HEK293 (cell line): ENCODE measurements at regions not wholly inside any gene's neighbourhood (a gene's known extent, or its start where the extent isn't known, plus 50 kb on each side); places are given as distances from the start of the nearest gene placed in this dataset.

ENCODE experiments used
- REST ChIP-seq: fragments of 450-650 bp; formaldehyde crosslinking; IDR thresholded peaks from 2 replicates; pipeline ENCODE4 v1.5.1; 2016; ENCODE audit warnings: missing biosample characterization, missing genetic modification characterization
- YY1 ChIP-seq: fragments of 450-650 bp; formaldehyde crosslinking; IDR thresholded peaks from 2 replicates; pipeline ENCODE4 v1.5.1; 2018; ENCODE audit warnings: missing biosample characterization, missing genetic modification characterization
- ZNF138 ChIP-seq: fragments of 450-650 bp; formaldehyde crosslinking; IDR thresholded peaks from 2 replicates; pipeline ENCODE4 v1.5.1; 2016; ENCODE audit warnings: missing biosample characterization, missing genetic modification characterization, borderline replicate concordance

GRCh38 chr14:39566795-39567194 is 134.6 kb upstream of the FBXO33 start:
- no peak for TF ChIP-seq YY1
- no peak for TF ChIP-seq REST (tag by site-specific recombination)
- TF ChIP-seq ZNF138 (tag by site-specific recombination) = no peak
